ENCODE measurements at regions not wholly inside any gene's neighbourhood (a gene's known extent, or its start where the extent isn't known, plus 50 kb on each side); places are given as distances from the start of the nearest gene placed in this dataset.
"Not testable (repeated sequence)": the region's sequence is repeated elsewhere in the genome, so short reads cannot be mapped to it uniquely, and the experiment has no call there.

DNA sequence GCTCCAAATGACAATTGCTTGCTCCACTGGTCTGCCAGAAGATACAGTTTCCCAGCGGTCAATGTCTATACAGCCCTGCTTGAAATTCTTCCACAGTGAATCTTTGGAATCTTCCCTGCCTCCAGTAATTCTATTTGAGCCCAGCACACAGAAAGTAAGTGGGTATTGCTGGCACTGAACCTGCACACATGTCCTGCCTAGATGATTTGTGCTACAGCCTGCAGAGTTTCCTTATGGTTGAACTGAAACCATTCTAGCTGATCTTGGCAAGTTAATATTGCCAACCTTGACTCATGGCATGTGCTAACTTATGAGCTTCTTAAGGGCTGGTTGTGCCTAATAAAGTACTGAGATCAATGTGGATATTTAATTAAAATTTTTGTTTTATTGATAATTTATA lies 553.8 kb upstream of the GNPDA2 start:
- Histone ChIP-seq H3K27me3 (no peaks in the 10 kb centered on the region), H3K36me3 (no peaks in the 10 kb centered on the region), H3K9me3 (no peaks in the 10 kb centered on the region), H3K4me1 (no peaks in the 10 kb centered on the region), H3K4me3 (replicated peaks in 1 of 3) (no peak overlapping the region), H3K27ac (no peak overlapping the region)
- intact Hi-C loops (cut with DNase I): no loop called here
- WGBS, 2 donors: 69 to 97% methylated on average over 1 of the region's 1 CpG
- no peak for DNase-seq
- no peak for TF ChIP-seq POLR2A (IDR thresholded peaks at IDR 0.05)
- TF ChIP-seq, protein P1, sequence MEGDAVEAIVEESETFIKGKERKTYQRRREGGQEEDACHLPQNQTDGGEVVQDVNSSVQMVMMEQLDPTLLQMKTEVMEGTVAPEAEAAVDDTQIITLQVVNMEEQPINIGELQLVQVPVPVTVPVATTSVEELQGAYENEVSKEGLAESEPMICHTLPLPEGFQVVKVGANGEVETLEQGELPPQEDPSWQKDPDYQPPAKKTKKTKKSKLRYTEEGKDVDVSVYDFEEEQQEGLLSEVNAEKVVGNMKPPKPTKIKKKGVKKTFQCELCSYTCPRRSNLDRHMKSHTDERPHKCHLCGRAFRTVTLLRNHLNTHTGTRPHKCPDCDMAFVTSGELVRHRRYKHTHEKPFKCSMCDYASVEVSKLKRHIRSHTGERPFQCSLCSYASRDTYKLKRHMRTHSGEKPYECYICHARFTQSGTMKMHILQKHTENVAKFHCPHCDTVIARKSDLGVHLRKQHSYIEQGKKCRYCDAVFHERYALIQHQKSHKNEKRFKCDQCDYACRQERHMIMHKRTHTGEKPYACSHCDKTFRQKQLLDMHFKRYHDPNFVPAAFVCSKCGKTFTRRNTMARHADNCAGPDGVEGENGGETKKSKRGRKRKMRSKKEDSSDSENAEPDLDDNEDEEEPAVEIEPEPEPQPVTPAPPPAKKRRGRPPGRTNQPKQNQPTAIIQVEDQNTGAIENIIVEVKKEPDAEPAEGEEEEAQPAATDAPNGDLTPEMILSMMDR (IDR thresholded peaks at IDR 0.05): no peak

DNA sequence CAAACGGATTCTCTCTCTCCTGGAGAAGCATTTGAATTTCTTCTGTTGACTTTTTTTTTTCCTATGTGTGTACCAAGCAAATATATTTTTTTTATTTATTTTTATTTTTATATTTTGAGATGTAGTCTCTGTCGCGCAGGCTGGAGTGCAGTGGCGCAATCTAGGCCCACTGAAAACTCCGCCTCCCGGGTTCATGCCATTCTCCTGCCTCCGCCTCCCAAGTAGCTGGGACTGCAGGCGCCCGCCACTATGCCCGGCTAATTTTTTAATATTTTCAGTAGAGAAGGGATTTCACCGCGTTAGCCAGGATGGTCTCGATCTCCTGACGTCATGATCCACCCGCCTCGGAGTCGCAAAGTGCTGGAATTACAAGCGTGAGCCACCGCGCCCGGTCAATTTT lies 549.5 kb upstream of the GNPDA2 start:
- intact Hi-C loops (cut with DNase I): no loop called here
- H3K9me3 ChIP-seq: no peaks in the 10 kb centered on the region
- no peak overlapping the region for H3K27ac ChIP-seq
- TF ChIP-seq, protein P1 (IDR thresholded peaks at IDR 0.05): no peak
- TF ChIP-seq POLR2A (IDR thresholded peaks at IDR 0.05): no peak
- no peaks in the 10 kb centered on the region for H3K4me1 ChIP-seq
- H3K36me3 ChIP-seq: no peaks in the 10 kb centered on the region
- 93% methylated on average over 21 of the region's 21 CpGs for WGBS, 2 donors
- no peak for DNase-seq
- no peak overlapping the region for H3K4me3 ChIP-seq (replicated peaks in 1 of 3)
- no peaks in the 10 kb centered on the region for H3K27me3 ChIP-seq

DNA sequence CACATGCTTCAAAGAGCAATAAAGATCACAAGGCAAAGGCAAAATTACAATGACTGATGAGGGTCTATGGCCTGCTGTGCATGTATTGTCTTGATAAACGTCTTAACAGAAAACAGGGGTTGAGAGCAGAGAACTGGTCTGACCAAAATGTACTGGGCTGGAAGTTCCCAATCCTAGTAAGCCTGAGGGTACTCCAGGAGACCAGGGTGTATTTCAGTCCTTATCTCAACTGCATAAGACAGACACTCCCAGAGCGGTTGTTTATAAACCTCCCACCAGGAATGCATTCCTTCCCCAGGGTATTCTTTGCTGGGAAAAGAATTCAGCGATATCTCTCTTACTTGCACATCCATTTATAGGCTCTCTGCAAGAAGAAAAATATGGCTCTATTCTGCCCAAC lies 521.8 kb upstream of the GNPDA2 start:
- intact Hi-C loops (cut with DNase I); H3K27me3 ChIP-seq: not testable (repeated sequence)

DNA sequence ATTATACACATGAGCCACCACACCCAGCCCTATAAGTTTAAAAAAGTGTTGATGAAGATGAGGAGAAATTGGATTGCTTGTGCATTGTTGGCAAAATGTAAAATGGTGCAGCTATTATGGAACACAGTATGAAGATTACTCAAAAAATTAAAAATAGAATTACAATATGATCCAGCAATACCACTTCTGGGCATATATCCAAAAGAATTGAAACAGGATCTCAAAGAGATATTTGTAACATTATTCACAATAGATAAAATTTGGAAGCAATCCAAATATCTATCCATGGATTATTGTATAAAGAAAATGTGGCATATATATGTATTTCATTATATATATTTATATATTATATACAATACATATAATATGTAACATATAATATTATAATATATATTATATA lies 515.6 kb upstream of the GNPDA2 start:
- Histone ChIP-seq H3K4me3 (replicated peaks in 1 of 3) (no peak overlapping the region), H3K36me3 (no peaks in the 10 kb centered on the region), H3K27me3 (no peaks in the 10 kb centered on the region), H3K9me3 (no peaks in the 10 kb centered on the region), H3K4me1 (no peaks in the 10 kb centered on the region), H3K27ac (no peak overlapping the region)
- TF ChIP-seq, protein P1 (IDR thresholded peaks at IDR 0.05): no peak
- TF ChIP-seq POLR2A (IDR thresholded peaks at IDR 0.05): no peak
- no peak for DNase-seq
- intact Hi-C loops (cut with DNase I): no loop called here

More for the DNA sequence above, 521.8 kb upstream of the GNPDA2 start:
- WGBS, 2 donors: 68 to 78% methylated on average over 3 of the region's 3 CpGs
- not testable (repeated sequence) for H3K9me3 ChIP-seq; H3K4me1 ChIP-seq; H3K4me3 ChIP-seq (replicated peaks in 1 of 3); H3K36me3 ChIP-seq; DNase-seq; H3K27ac ChIP-seq

DNA sequence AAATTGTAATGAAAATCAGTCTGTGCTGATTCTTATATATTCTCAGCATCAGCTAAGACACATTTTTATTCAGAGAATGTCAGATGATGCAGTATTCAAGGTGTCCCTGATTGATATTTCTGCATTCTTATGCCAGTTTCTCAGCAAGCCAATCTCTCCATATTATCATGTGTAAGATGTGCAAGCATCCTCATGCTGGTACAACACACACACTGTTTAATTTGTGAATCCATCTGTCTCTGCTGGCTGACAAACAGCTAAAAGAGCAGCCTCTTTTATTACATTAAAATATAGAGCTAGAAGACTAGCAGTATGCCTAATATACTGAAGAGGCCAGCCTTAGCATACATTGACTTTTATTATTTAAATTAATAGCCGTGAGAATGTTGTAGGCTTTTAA lies 502.9 kb upstream of the GNPDA2 start:
- no peak overlapping the region for H3K27ac ChIP-seq
- no peaks in the 10 kb centered on the region for H3K4me1 ChIP-seq
- intact Hi-C loops (cut with DNase I): no loop called here
- DNase-seq: no peak
- no peaks in the 10 kb centered on the region for H3K9me3 ChIP-seq
- TF ChIP-seq POLR2A (IDR thresholded peaks at IDR 0.05): no peak
- TF ChIP-seq, protein P1 (IDR thresholded peaks at IDR 0.05): no peak
- WGBS, 2 donors: 82 to 89% methylated on average over 1 of the region's 1 CpG
- H3K36me3 ChIP-seq: no peaks in the 10 kb centered on the region
- no peaks in the 10 kb centered on the region for H3K27me3 ChIP-seq
- H3K4me3 ChIP-seq (replicated peaks in 1 of 3): no peak overlapping the region

GRCh38 chr4:45215976-45216542 lies 489.7 kb upstream of the GNPDA2 start:
- no peak for DNase-seq
- Histone ChIP-seq H3K36me3 (no peaks in the 10 kb centered on the region), H3K27me3 (no peaks in the 10 kb centered on the region), H3K4me3 (replicated peaks in 1 of 3) (no peak overlapping the region), H3K9me3 (no peaks in the 10 kb centered on the region), H3K27ac (no peak overlapping the region), H3K4me1 (no peaks in the 10 kb centered on the region)
- intact Hi-C loops (cut with DNase I): no loop called here
- TF ChIP-seq, protein P1 (IDR thresholded peaks at IDR 0.05): no peak
- TF ChIP-seq POLR2A (IDR thresholded peaks at IDR 0.05): no peak

- H3K9me3 ChIP-seq; H3K27me3 ChIP-seq; intact Hi-C loops (cut with DNase I); H3K36me3 ChIP-seq; H3K27ac ChIP-seq; DNase-seq; H3K4me1 ChIP-seq; H3K4me3 ChIP-seq (replicated peaks in 1 of 3): not testable (repeated sequence)
- WGBS, 2 donors: 93 to 99% methylated on average over 14 to 17 of the region's 21 CpGs
These were observed 482.1 kb upstream of the GNPDA2 start for GRCh38 chr4:45208476-45208875.

DNA sequence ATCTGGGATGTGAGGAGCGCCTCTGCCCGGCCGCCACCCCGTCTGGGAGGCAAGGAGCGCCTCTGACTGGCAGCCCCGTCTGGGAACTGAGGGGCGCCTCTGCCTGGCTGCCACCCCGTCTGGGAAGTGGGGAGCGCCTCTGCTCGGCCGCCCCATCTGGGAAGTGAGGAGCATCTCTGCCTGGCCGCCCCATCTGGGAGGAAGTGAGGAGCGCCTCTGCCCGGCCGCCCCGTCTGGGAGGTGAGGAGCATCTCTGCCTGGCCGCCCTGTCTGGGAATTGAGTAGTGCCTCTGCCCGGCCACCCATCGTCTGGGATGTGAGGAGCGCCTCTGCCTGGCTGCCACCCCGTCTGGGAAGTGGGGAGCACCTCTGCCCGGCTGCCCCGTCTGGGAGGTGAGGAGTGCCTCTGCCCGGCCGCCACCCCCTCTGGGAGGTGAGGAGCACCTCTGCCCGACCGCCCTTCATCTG lies 481.5 kb upstream of the GNPDA2 start:
- 94 to 97% methylated on average over 9 to 18 of the region's 27 CpGs for WGBS, 2 donors
- H3K4me3 ChIP-seq (replicated peaks in 1 of 3); H3K36me3 ChIP-seq; H3K27ac ChIP-seq; H3K27me3 ChIP-seq; DNase-seq; intact Hi-C loops (cut with DNase I); H3K4me1 ChIP-seq; H3K9me3 ChIP-seq: not testable (repeated sequence)
